ENCODE measurements at regions not wholly inside any gene's neighbourhood (a gene's known extent, or its start where the extent isn't known, plus 50 kb on each side); places are given as distances from the start of the nearest gene placed in this dataset.

GRCh38 chr5:56329652-56330051 lies 96.5 kb upstream of the ANKRD55 start:
- DNase-seq, result no peak
- no peaks in the 10 kb centered on the region for H3K4me1 Mint-ChIP-seq (ENCODE audit: low read depth, unreplicated experiment)
- H3K27ac Mint-ChIP-seq (ENCODE audit: unreplicated experiment), result no peak overlapping the region
- H3K27me3 Mint-ChIP-seq (ENCODE audit: unreplicated experiment), result peaks cover 2% of the 10 kb centered on the region
- TF ChIP-seq CTCF (IDR thresholded peaks at IDR 0.05; ENCODE audit: partially characterized antibody, unreplicated experiment), result no peak
- no peak overlapping the region for H3K4me3 Mint-ChIP-seq (ENCODE audit: unreplicated experiment)
- H3K9me3 Mint-ChIP-seq (ENCODE audit: unreplicated experiment), result no peaks in the 10 kb centered on the region
- peaks cover 11% of the 10 kb centered on the region for H3K36me3 Mint-ChIP-seq (ENCODE audit: unreplicated experiment)

- Mint-ChIP-seq H3K4me1 (ENCODE audit: low read depth, unreplicated experiment) (no peaks in the 10 kb centered on the region), H3K9me3 (ENCODE audit: unreplicated experiment) (no peaks in the 10 kb centered on the region), H3K27ac (ENCODE audit: unreplicated experiment) (no peak overlapping the region), H3K36me3 (ENCODE audit: unreplicated experiment) (peaks cover 6% of the 10 kb centered on the region), H3K4me3 (ENCODE audit: unreplicated experiment) (no peak overlapping the region), H3K27me3 (ENCODE audit: unreplicated experiment) (peaks cover 2% of the 10 kb centered on the region)
- no peak for DNase-seq
- TF ChIP-seq CTCF (IDR thresholded peaks at IDR 0.05; ENCODE audit: partially characterized antibody, unreplicated experiment), result no peak
Observed at GRCh38 chr5:56328753-56329560, 95.8 kb upstream of the ANKRD55 start.

DNA sequence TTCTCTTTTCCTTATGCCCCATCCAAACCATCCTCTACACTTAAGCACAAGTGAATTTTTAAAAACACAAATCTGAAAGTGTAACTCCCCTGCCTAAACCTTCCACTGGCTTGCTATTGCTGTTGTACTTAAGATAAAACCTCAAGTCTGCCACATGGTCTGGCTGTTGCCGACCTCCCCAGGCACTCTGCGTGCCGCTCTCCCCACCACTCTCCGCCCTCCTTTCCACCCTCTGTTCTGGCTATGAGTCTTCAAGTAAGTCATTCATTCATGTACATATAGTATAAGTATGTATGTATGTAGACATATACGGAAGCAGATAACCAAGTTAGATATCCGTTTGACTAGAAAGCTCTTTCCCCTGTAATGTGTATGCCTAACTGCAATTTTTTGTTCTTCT lies 94.7 kb upstream of the ANKRD55 start:
- H3K4me1 Mint-ChIP-seq (ENCODE audit: low read depth, unreplicated experiment), result peaks cover under 1% of the 10 kb centered on the region
- H3K27ac Mint-ChIP-seq (ENCODE audit: unreplicated experiment), result no peak overlapping the region

GRCh38 chr5:56326770-56327169 lies 93.6 kb upstream of the ANKRD55 start:
- Mint-ChIP-seq H3K27me3 (ENCODE audit: unreplicated experiment) (peaks cover 2% of the 10 kb centered on the region), H3K4me1 (ENCODE audit: low read depth, unreplicated experiment) (peaks cover 1% of the 10 kb centered on the region), H3K27ac (ENCODE audit: unreplicated experiment) (no peak overlapping the region), H3K4me3 (ENCODE audit: unreplicated experiment) (no peak overlapping the region), H3K36me3 (ENCODE audit: unreplicated experiment) (no peaks in the 10 kb centered on the region), H3K9me3 (ENCODE audit: unreplicated experiment) (peaks cover 2% of the 10 kb centered on the region)
- DNase-seq, result no peak
- TF ChIP-seq CTCF (IDR thresholded peaks at IDR 0.05; ENCODE audit: partially characterized antibody, unreplicated experiment), result no peak

More for the DNA sequence above, 94.7 kb upstream of the ANKRD55 start:
- Mint-ChIP-seq H3K36me3 (ENCODE audit: unreplicated experiment) (no peaks in the 10 kb centered on the region), H3K27me3 (ENCODE audit: unreplicated experiment) (peaks cover 2% of the 10 kb centered on the region), H3K9me3 (ENCODE audit: unreplicated experiment) (peaks cover under 1% of the 10 kb centered on the region), H3K4me3 (ENCODE audit: unreplicated experiment) (no peak overlapping the region)
- no peak for TF ChIP-seq CTCF (IDR thresholded peaks at IDR 0.05; ENCODE audit: partially characterized antibody, unreplicated experiment)
- DNase-seq, result no peak

DNA sequence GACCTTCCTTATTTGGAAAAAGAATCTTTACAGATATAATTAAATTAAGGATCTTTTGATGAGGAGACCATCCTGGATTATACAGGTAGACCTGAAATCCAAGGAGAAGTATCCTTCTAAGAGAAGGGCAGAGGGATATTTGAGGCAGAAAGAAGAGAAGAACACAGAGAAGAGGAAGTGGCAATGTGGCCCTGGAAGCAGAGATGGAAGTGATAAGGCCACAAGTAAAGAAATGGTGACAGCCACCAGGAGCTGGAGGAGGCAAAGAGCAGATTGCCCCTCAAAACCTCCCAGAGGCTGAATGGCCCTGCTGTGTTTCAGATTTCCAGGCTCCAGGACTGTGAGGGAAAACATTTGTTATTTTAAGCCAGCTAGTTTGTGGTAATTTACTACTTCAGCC lies 93.0 kb upstream of the ANKRD55 start:
- Mint-ChIP-seq H3K4me1 (ENCODE audit: low read depth, unreplicated experiment) (peaks cover 1% of the 10 kb centered on the region), H3K36me3 (ENCODE audit: unreplicated experiment) (no peaks in the 10 kb centered on the region), H3K4me3 (ENCODE audit: unreplicated experiment) (no peak overlapping the region), H3K27me3 (ENCODE audit: unreplicated experiment) (peaks cover 2% of the 10 kb centered on the region), H3K9me3 (ENCODE audit: unreplicated experiment) (peaks cover 2% of the 10 kb centered on the region), H3K27ac (ENCODE audit: unreplicated experiment) (no peak overlapping the region)
- TF ChIP-seq CTCF (IDR thresholded peaks at IDR 0.05; ENCODE audit: partially characterized antibody, unreplicated experiment), result no peak
- no peak for DNase-seq

All from glutamatergic neuron (in vitro differentiated cells).